ENCODE measurements at regions not wholly inside any gene's neighbourhood (a gene's known extent, or its start where the extent isn't known, plus 50 kb on each side); places are given as distances from the start of the nearest gene placed in this dataset.
A peak's percentile ranks its signal among the peaks of the same experiment; 100 is the strongest.

DNA sequence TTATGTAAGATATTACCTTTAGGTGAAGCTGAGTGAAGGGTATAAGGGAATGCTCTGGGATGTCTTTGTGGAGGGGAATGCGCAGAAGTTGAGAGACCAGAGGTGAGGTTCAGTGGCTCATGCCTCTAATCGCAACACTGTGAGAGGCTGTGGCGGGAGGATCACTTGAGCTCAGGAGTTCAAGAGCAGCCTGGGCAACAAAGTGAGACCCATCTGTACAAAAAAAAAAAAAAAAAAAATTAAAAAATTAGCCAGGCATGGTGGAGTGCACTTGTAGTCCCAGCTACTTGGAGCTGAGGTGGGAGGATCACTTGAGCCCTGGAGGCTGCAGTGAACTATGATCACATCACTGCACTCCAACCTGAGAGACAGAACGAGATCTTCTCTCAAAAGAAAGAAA lies 57.3 kb upstream of the SP3 start:
- H4K5ac ChIP-seq (ENCODE audit: low read length), result no peak overlapping the region
- no peak overlapping the region for H2BK5ac ChIP-seq (ENCODE audit: low read length)
- no peak overlapping the region for H3K56ac ChIP-seq (ENCODE audit: low read length)
- H3K79me2 ChIP-seq (ENCODE audit: control insufficient read depth, insufficient read depth, low read length), result no peaks in the 10 kb centered on the region
- H3K23ac ChIP-seq (ENCODE audit: low read length), result no peak overlapping the region
- no peak overlapping the region for H3K4me2 ChIP-seq (ENCODE audit: low read length)
- H3K4me3 ChIP-seq (ENCODE audit: low read length), result no peak overlapping the region
- peaks cover 10% of the 10 kb centered on the region for H3K4me1 ChIP-seq (ENCODE audit: control insufficient read depth, low read depth, low read length)
- no peak overlapping the region for H4K8ac ChIP-seq (ENCODE audit: low read depth, low read length)
- H3K27ac ChIP-seq (ENCODE audit: low read depth, low read length), result no peak overlapping the region
- DNase-seq, result no peak
- no peak overlapping the region for H2AK5ac ChIP-seq (ENCODE audit: low read length)
- no peaks in the 10 kb centered on the region for H3K27me3 ChIP-seq (ENCODE audit: insufficient read depth, low read length, poor library complexity)
- no peaks in the 10 kb centered on the region for H3K79me1 ChIP-seq (ENCODE audit: low read length)
- H3K36me3 ChIP-seq (ENCODE audit: control insufficient read depth, insufficient read depth, low read length), result no peaks in the 10 kb centered on the region
- H3K18ac ChIP-seq (ENCODE audit: low read length), result no peak overlapping the region
- no peak overlapping the region for H2BK120ac ChIP-seq (ENCODE audit: low read depth, low read length)
- no peak overlapping the region for H3K4ac ChIP-seq (ENCODE audit: low read depth, low read length)
- H3K9ac ChIP-seq (ENCODE audit: low read length), result no peak overlapping the region
- no peak overlapping the region for H2BK15ac ChIP-seq (replicated peaks; ENCODE audit: low read depth)
- no CpG with 5 or more reads among the region's 4 CpGs for WGBS (ENCODE audit: extremely low coverage, insufficient coverage, low lambda C conversion rate)

DNA sequence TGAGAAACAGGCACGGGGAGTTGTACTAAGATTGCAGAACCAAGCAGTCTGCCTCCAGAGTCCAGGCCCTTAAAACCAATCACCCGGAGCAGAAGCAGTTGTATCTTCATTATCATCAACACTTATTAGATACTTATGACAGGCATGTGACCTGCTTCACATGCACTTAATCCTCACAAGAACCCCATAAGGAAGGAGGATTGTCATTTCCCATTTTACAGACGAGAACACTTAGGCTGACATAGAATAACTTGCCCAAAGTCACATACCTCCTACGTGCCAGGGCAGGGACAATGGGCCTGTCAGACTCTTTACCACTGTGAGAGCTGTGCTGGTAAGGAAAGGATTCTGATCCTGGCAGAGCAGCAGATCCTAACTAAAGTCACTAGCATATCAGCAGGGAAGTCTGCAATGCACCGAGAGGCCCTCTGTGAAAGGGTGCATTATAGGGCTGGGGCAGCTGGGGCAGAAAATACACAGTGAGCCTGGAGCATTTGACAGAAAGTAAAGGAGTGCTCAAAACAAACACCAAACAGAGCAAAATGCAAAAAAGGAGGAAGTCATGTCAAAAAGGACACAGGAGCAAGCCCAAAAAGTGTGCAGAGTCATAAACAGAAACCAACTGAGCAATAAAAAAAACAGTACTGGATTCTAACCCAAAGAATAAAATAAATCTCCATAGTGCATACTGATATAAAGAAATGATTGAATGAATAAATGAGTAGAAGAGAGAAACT lies 55.9 kb upstream of the SP3 start:
- H2BK120ac ChIP-seq (ENCODE audit: low read depth, low read length), result no peak overlapping the region
- H2BK5ac ChIP-seq (ENCODE audit: low read length), result no peak overlapping the region
- H3K4me3 ChIP-seq (ENCODE audit: low read length), result no peak overlapping the region
- H2BK15ac ChIP-seq (replicated peaks; ENCODE audit: low read depth), result no peak overlapping the region
- no peaks in the 10 kb centered on the region for H3K79me2 ChIP-seq (ENCODE audit: control insufficient read depth, insufficient read depth, low read length)
- no peak overlapping the region for H3K56ac ChIP-seq (ENCODE audit: low read length)
- no CpG with 5 or more reads among the region's 5 CpGs for WGBS (ENCODE audit: extremely low coverage, insufficient coverage, low lambda C conversion rate)
- no peaks in the 10 kb centered on the region for H3K27me3 ChIP-seq (ENCODE audit: insufficient read depth, low read length, poor library complexity)
- no peak overlapping the region for H3K9ac ChIP-seq (ENCODE audit: low read length)
- no peak overlapping the region for H4K8ac ChIP-seq (ENCODE audit: low read depth, low read length)
- H3K23ac ChIP-seq (ENCODE audit: low read length), result no peak overlapping the region
- H3K4me2 ChIP-seq (ENCODE audit: low read length), result no peak overlapping the region
- no peak overlapping the region for H3K4ac ChIP-seq (ENCODE audit: low read depth, low read length)
- H4K5ac ChIP-seq (ENCODE audit: low read length), result no peak overlapping the region
- no peaks in the 10 kb centered on the region for H3K36me3 ChIP-seq (ENCODE audit: control insufficient read depth, insufficient read depth, low read length)
- DNase-seq, result no peak
- H3K18ac ChIP-seq (ENCODE audit: low read length), result no peak overlapping the region
- no peak overlapping the region for H3K27ac ChIP-seq (ENCODE audit: low read depth, low read length)
- H2AK5ac ChIP-seq (ENCODE audit: low read length), result no peak overlapping the region
- no peaks in the 10 kb centered on the region for H3K79me1 ChIP-seq (ENCODE audit: low read length)
- peaks cover 10% of the 10 kb centered on the region for H3K4me1 ChIP-seq (ENCODE audit: control insufficient read depth, low read depth, low read length)

DNA sequence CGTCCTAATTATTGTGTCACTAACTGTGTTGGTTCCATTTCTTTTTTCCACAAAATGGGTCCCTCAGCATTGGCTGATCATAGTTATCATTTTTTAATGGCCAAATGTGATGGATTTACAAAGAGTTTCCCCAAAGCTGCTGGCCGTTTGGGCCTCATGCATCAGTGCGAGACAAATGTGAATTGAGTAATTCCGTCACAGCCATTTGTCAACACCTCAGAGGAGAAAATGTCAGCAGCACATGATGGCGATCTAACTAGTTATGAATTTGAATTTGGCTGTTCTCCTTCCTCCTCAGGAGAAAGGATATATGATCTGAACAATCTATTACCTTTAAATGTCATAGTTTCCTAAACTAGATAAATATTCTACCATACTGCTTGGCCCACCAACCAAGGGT lies 54.9 kb upstream of the SP3 start:
- no peak overlapping the region for H2BK15ac ChIP-seq (replicated peaks; ENCODE audit: low read depth)
- peaks cover 7% of the 10 kb centered on the region for H3K4me1 ChIP-seq (ENCODE audit: control insufficient read depth, low read depth, low read length)
- H3K27ac ChIP-seq (ENCODE audit: low read depth, low read length), result no peak overlapping the region
- H2BK120ac ChIP-seq (ENCODE audit: low read depth, low read length), result no peak overlapping the region
- no peaks in the 10 kb centered on the region for H3K79me2 ChIP-seq (ENCODE audit: control insufficient read depth, insufficient read depth, low read length)
- H3K4me3 ChIP-seq (ENCODE audit: low read length), result no peak overlapping the region
- WGBS (ENCODE audit: extremely low coverage, insufficient coverage, low lambda C conversion rate), result no CpG with 5 or more reads among the region's 5 CpGs
- H4K8ac ChIP-seq (ENCODE audit: low read depth, low read length), result no peak overlapping the region
- no peaks in the 10 kb centered on the region for H3K79me1 ChIP-seq (ENCODE audit: low read length)
- H3K9ac ChIP-seq (ENCODE audit: low read length), result no peak overlapping the region
- no peaks in the 10 kb centered on the region for H3K27me3 ChIP-seq (ENCODE audit: insufficient read depth, low read length, poor library complexity)
- peak; percentile 32 for DNase-seq
- H2AK5ac ChIP-seq (ENCODE audit: low read length), result no peak overlapping the region
- no peak overlapping the region for H3K4ac ChIP-seq (ENCODE audit: low read depth, low read length)
- no peak overlapping the region for H3K23ac ChIP-seq (ENCODE audit: low read length)
- H4K5ac ChIP-seq (ENCODE audit: low read length), result no peak overlapping the region
- H3K4me2 ChIP-seq (ENCODE audit: low read length), result no peak overlapping the region
- no peak overlapping the region for H3K56ac ChIP-seq (ENCODE audit: low read length)
- no peaks in the 10 kb centered on the region for H3K36me3 ChIP-seq (ENCODE audit: control insufficient read depth, insufficient read depth, low read length)
- no peak overlapping the region for H3K18ac ChIP-seq (ENCODE audit: low read length)
- H2BK5ac ChIP-seq (ENCODE audit: low read length), result no peak overlapping the region

DNA sequence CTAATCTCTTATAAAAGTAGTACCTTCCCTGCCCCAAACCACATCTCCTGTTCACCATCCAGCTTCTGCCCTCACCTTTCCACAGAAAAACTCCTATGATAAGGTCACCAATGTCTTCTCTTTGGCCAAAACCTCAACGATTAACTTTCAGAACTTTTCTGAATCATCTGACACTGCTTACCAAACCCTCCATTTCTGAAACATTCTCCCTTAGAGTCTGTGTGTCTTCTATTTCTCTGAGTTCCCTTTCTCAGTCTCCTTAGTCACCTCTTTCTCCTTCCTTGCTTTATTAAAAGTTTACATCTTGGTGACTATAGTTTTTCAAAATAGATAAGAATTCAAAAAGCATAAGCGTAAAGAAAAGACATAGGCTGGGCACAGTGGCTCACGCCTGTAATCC lies 51.3 kb upstream of the SP3 start:
- Histone ChIP-seq H3K23ac (ENCODE audit: low read length) (no peak overlapping the region), H2AK5ac (ENCODE audit: low read length) (no peak overlapping the region), H3K9ac (ENCODE audit: low read length) (no peak overlapping the region), H2BK120ac (ENCODE audit: low read depth, low read length) (no peak overlapping the region), H3K18ac (ENCODE audit: low read length) (no peak overlapping the region), H3K4me3 (ENCODE audit: low read length) (no peak overlapping the region), H3K27me3 (ENCODE audit: insufficient read depth, low read length, poor library complexity) (no peaks in the 10 kb centered on the region), H3K27ac (ENCODE audit: low read depth, low read length) (no peak overlapping the region), H3K56ac (ENCODE audit: low read length) (no peak overlapping the region), H2BK5ac (ENCODE audit: low read length) (no peak overlapping the region), H3K4ac (ENCODE audit: low read depth, low read length) (no peak overlapping the region), H3K79me1 (ENCODE audit: low read length) (no peaks in the 10 kb centered on the region), H4K8ac (ENCODE audit: low read depth, low read length) (no peak overlapping the region), H3K4me1 (ENCODE audit: control insufficient read depth, low read depth, low read length) (peaks cover 13% of the 10 kb centered on the region), H3K4me2 (ENCODE audit: low read length) (no peak overlapping the region), H3K36me3 (ENCODE audit: control insufficient read depth, insufficient read depth, low read length) (no peaks in the 10 kb centered on the region), H2BK15ac (replicated peaks; ENCODE audit: low read depth) (no peak overlapping the region), H4K5ac (ENCODE audit: low read length) (no peak overlapping the region), H3K79me2 (ENCODE audit: control insufficient read depth, insufficient read depth, low read length) (no peaks in the 10 kb centered on the region)
- no peak for DNase-seq
- WGBS (ENCODE audit: extremely low coverage, insufficient coverage, low lambda C conversion rate), result no CpG with 5 or more reads among the region's 3 CpGs

DNA sequence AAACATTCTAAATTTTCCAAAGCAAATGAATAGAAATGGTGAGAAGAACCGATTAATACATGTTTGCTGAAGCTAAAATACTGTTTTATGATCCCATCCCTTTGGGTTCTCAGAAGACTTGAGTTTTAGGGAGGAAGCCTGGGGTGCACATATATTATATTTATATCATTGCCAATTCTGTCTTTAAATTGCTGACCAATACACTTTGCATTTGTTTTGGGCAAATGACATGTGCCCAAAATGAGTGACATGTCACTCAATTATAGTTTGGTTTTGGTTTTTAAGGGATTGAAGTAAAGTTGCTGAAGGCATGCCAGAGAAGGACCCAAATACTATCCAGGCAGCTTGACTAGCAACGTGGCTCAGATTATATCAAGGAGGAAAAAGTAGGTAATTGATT lies 50.3 kb upstream of the SP3 start:
- WGBS (ENCODE audit: extremely low coverage, insufficient coverage, low lambda C conversion rate), result no CpG with 5 or more reads among the region's 2 CpGs

More for the DNA sequence above, 50.3 kb upstream of the SP3 start:
- Histone ChIP-seq H3K27ac (ENCODE audit: low read depth, low read length) (no peak overlapping the region), H3K9ac (ENCODE audit: low read length) (no peak overlapping the region), H4K5ac (ENCODE audit: low read length) (no peak overlapping the region), H2BK120ac (ENCODE audit: low read depth, low read length) (no peak overlapping the region), H3K4me1 (ENCODE audit: control insufficient read depth, low read depth, low read length) (peaks cover 13% of the 10 kb centered on the region), H3K56ac (ENCODE audit: low read length) (no peak overlapping the region), H3K27me3 (ENCODE audit: insufficient read depth, low read length, poor library complexity) (no peaks in the 10 kb centered on the region), H3K36me3 (ENCODE audit: control insufficient read depth, insufficient read depth, low read length) (no peaks in the 10 kb centered on the region), H3K23ac (ENCODE audit: low read length) (no peak overlapping the region), H2BK15ac (replicated peaks; ENCODE audit: low read depth) (no peak overlapping the region), H3K79me2 (ENCODE audit: control insufficient read depth, insufficient read depth, low read length) (no peaks in the 10 kb centered on the region), H3K79me1 (ENCODE audit: low read length) (no peaks in the 10 kb centered on the region), H3K18ac (ENCODE audit: low read length) (no peak overlapping the region), H3K4me3 (ENCODE audit: low read length) (no peak overlapping the region), H3K4me2 (ENCODE audit: low read length) (no peak overlapping the region), H3K4ac (ENCODE audit: low read depth, low read length) (no peak overlapping the region), H4K8ac (ENCODE audit: low read depth, low read length) (no peak overlapping the region), H2BK5ac (ENCODE audit: low read length) (no peak overlapping the region), H2AK5ac (ENCODE audit: low read length) (no peak overlapping the region)
- DNase-seq, result no peak

Measured in mesendoderm (in vitro differentiated cells).